BE2C (cell line): ENCODE measurements at regions not wholly inside any gene's neighbourhood (a gene's known extent, or its start where the extent isn't known, plus 50 kb on each side); places are given as distances from the start of the nearest gene placed in this dataset.

Source experiments
- DNase-seq: peaks from one replicate; pipeline ENCODE4 v3.0.0-alpha.2; 2020
- H3K27me3 ChIP-seq: fragments of 250-450 bp; sonication (Bioruptor Pico); 2 replicates; pipeline ENCODE4 v1.5.1; 2020; ENCODE audit warnings: mild to moderate bottlenecking
- H3K36me3 ChIP-seq: fragments of 250-450 bp; sonication (Bioruptor Pico); 2 replicates; pipeline ENCODE4 v1.5.1; 2020; ENCODE audit warnings: mild to moderate bottlenecking
- H3K4me1 ChIP-seq: fragments of 250-450 bp; sonication (Bioruptor Pico); 2 replicates; pipeline ENCODE4 v1.5.1; 2020
- H3K4me3 ChIP-seq: 2 replicates; pipeline ENCODE4 v1.5.1; 2011; ENCODE audit warnings: low read depth, low read length
- H3K9me3 ChIP-seq: fragments of 250-450 bp; sonication (Bioruptor Pico); 2 replicates; pipeline ENCODE4 v1.5.1; 2020
- TF ChIP-seq, protein P1 (sequence below): IDR thresholded peaks from 2 replicates; pipeline ENCODE4 v1.5.1; 2012; ENCODE audit warnings: mild to moderate bottlenecking, low read depth, low read length

- Histone ChIP-seq H3K9me3 (peaks cover 6% of the 10 kb centered on the region; the same call in 1 of the 2 replicates), H3K36me3 (no peaks in the 10 kb centered on the region), H3K4me1 (no peaks in the 10 kb centered on the region), H3K4me3 (no peak overlapping the region), H3K27me3 (no peaks in the 10 kb centered on the region)
- no peak for DNase-seq
- TF ChIP-seq, protein P1, sequence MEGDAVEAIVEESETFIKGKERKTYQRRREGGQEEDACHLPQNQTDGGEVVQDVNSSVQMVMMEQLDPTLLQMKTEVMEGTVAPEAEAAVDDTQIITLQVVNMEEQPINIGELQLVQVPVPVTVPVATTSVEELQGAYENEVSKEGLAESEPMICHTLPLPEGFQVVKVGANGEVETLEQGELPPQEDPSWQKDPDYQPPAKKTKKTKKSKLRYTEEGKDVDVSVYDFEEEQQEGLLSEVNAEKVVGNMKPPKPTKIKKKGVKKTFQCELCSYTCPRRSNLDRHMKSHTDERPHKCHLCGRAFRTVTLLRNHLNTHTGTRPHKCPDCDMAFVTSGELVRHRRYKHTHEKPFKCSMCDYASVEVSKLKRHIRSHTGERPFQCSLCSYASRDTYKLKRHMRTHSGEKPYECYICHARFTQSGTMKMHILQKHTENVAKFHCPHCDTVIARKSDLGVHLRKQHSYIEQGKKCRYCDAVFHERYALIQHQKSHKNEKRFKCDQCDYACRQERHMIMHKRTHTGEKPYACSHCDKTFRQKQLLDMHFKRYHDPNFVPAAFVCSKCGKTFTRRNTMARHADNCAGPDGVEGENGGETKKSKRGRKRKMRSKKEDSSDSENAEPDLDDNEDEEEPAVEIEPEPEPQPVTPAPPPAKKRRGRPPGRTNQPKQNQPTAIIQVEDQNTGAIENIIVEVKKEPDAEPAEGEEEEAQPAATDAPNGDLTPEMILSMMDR, result no peak
These were observed 835.8 kb upstream of the ALCAM start for GRCh38 chr3:104530934-104531333.

DNA sequence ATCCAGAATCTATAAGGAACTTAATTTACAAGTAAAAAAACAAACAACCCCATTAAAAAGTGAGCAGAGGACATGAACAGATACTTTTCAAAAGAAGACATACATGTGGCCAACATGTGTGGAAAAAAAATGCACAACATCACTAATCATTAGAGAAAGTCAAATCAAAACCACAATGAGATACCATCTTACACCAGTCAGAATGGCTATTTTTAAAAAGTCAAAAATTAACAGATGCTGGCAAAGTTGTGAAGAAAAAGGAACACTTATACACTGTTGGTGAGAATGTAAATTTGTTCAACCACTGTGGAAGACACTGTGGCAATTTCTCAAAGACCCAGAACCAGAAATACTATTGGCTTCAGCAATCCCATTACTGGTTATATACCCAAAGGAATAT lies 830.0 kb upstream of the ALCAM start:
- no peaks in the 10 kb centered on the region for H3K36me3 ChIP-seq
- H3K27me3 ChIP-seq, result no peaks in the 10 kb centered on the region
- H3K4me3 ChIP-seq, result no peak overlapping the region
- no peak for DNase-seq
- peaks cover 3% of the 10 kb centered on the region; the same call in 1 of the 2 replicates for H3K4me1 ChIP-seq
- peaks cover 3% of the 10 kb centered on the region; the same call in 1 of the 2 replicates for H3K9me3 ChIP-seq
- TF ChIP-seq, protein P1, result no peak

DNA sequence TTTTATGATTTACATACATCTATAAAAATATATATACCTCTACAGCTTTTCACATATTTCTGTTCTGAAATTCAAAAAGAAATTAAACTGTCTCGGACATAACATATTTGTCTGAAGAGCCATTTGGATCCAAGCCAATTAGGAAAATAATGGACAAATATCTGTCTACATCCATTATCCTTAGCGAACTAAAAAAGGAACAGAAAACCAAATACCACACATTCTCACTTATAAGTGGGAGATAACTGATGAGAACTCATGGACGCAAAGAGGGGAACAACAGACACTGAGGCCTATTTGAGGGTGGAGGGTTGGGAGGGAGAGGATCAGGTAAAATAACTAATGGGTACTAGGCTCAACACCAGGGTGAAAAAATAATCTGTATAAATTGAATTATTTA lies 829.4 kb upstream of the ALCAM start:
- no peaks in the 10 kb centered on the region for H3K36me3 ChIP-seq

DNA sequence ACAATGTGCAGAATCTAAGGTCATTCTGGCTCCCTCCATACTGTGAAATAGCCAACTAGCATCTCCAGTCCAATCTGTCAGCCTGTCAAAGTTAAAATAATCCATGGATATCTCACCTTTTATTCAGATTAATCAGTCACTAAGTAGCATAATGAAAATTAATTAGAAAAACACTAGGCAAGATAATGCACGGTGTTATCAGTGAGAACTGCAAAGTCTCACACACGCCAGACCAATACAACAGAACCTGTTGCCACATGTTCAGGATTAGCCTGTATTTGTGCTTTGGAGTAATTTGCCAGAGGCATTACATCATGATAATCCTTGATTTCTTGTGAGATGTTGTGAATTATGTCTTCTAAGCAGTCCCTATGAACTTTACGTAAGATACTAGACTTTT lies 820.4 kb upstream of the ALCAM start:
- DNase-seq, result no peak
- no peaks in the 10 kb centered on the region for H3K9me3 ChIP-seq
- no peak overlapping the region for H3K4me3 ChIP-seq
- no peaks in the 10 kb centered on the region for H3K27me3 ChIP-seq
- no peaks in the 10 kb centered on the region for H3K4me1 ChIP-seq
- H3K36me3 ChIP-seq, result no peaks in the 10 kb centered on the region
- TF ChIP-seq, protein P1, result no peak

More for the DNA sequence above, 829.4 kb upstream of the ALCAM start:
- Histone ChIP-seq H3K9me3 (peaks cover 3% of the 10 kb centered on the region; the same call in 1 of the 2 replicates), H3K4me3 (no peak overlapping the region), H3K27me3 (no peaks in the 10 kb centered on the region), H3K4me1 (peaks cover 3% of the 10 kb centered on the region; the same call in 1 of the 2 replicates)
- TF ChIP-seq, protein P1, result no peak
- DNase-seq, result no peak

- no peak for DNase-seq
- H3K4me3 ChIP-seq, result no peak overlapping the region
- no peaks in the 10 kb centered on the region for H3K36me3 ChIP-seq
- no peaks in the 10 kb centered on the region for H3K9me3 ChIP-seq
- no peaks in the 10 kb centered on the region for H3K4me1 ChIP-seq
- TF ChIP-seq, protein P1, result no peak
- no peaks in the 10 kb centered on the region for H3K27me3 ChIP-seq
These were observed 819.7 kb upstream of the ALCAM start for GRCh38 chr3:104547031-104547430.

GRCh38 chr3:104548401-104548800 lies 818.3 kb upstream of the ALCAM start:
- H3K27me3 ChIP-seq, result no peaks in the 10 kb centered on the region

More at GRCh38 chr3:104548401-104548800, 818.3 kb upstream of the ALCAM start:
- H3K36me3 ChIP-seq, result no peaks in the 10 kb centered on the region
- H3K4me3 ChIP-seq, result no peak overlapping the region
- no peaks in the 10 kb centered on the region for H3K4me1 ChIP-seq
- TF ChIP-seq, protein P1, result no peak
- no peaks in the 10 kb centered on the region for H3K9me3 ChIP-seq
- no peak for DNase-seq
